GM23248 (cell line): ENCODE measurements at regions not wholly inside any gene's neighbourhood (a gene's known extent, or its start where the extent isn't known, plus 50 kb on each side); places are given as distances from the start of the nearest gene placed in this dataset.

Experiments
- EZH2 ChIP-seq: fragments of 200-600 bp; sonication (generic); IDR thresholded peaks from 2 replicates; pipeline ENCODE4 v1.6.1; 2018; ENCODE audit warnings: antibody characterized with exemption, mild to moderate bottlenecking; ENCODE audit not compliant: insufficient read depth, poor library complexity, severe bottlenecking
- EZH2phosphoT487 ChIP-seq: fragments of 200-600 bp; sonication (generic); IDR thresholded peaks from 2 replicates; pipeline ENCODE4 v1.6.1; 2018; ENCODE audit warnings: antibody characterized with exemption, moderate library complexity, mild to moderate bottlenecking, low read depth; ENCODE audit not compliant: insufficient read depth

- no peak for TF ChIP-seq EZH2
- no peak for TF ChIP-seq EZH2phosphoT487
Observed at GRCh38 chr1:177646757-177647730, 322.8 kb downstream of the SEC16B start.
